Suprapubic skin (tissue), 4 donors: ENCODE measurements at regions not wholly inside any gene's neighbourhood (a gene's known extent, or its start where the extent isn't known, plus 50 kb on each side); places are given as distances from the start of the nearest gene placed in this dataset.

Experiments
- DNase-seq, 2 donors: peaks; one replicate each; pipeline ENCODE4 v3.0.0-alpha.2; 2019; ENCODE audit warnings: low spot score in 2 of 2
- H3K27ac ChIP-seq: fragments of 200-600 bp; sonication (generic); one replicate; pipeline ENCODE4 v1.5.1; 2019
- H3K27me3 ChIP-seq: fragments of 200-600 bp; sonication (generic); one replicate; pipeline ENCODE4 v1.5.1; 2019
- H3K36me3 ChIP-seq: fragments of 200-600 bp; sonication (generic); one replicate; pipeline ENCODE4 v1.5.1; 2019
- H3K4me1 ChIP-seq: fragments of 200-600 bp; sonication (generic); one replicate; pipeline ENCODE4 v1.5.1; 2019
- H3K4me3 ChIP-seq: fragments of 200-600 bp; sonication (generic); one replicate; pipeline ENCODE4 v1.5.1; 2019; ENCODE audit warnings: mild to moderate bottlenecking
- H3K9me3 ChIP-seq: fragments of 200-600 bp; sonication (generic); one replicate; pipeline ENCODE4 v1.5.1; 2019
- CTCF ChIP-seq, 2 donors: fragments of 200-600 bp in 1 of 2; fragments of 450-650 bp in 1 of 2; sonication (generic) in 1 of 2; IDR thresholded peaks; one replicate each; pipeline ENCODE4 v1.5.1; 2016 to 2019; ENCODE audit warnings: antibody characterized with exemption in 2 of 2, mild to moderate bottlenecking in 1 of 2, moderate library complexity in 1 of 2
- EP300 ChIP-seq: sonication (generic); formaldehyde crosslinking; IDR thresholded peaks from one replicate; pipeline ENCODE4 v1.6.1; 2017; ENCODE audit warnings: antibody characterized with exemption
- POLR2A ChIP-seq, 2 donors: fragments of 450-650 bp; IDR thresholded peaks; one replicate each; pipeline ENCODE4 v1.6.1; 2017; ENCODE audit warnings: antibody characterized with exemption in 2 of 2, mild to moderate bottlenecking in 2 of 2, moderate library complexity in 2 of 2
- POLR2AphosphoS5 ChIP-seq, 3 donors: sonication (generic); formaldehyde crosslinking; IDR thresholded peaks; one replicate each; pipeline ENCODE4 v1.6.1; 2017; ENCODE audit warnings: antibody characterized with exemption in 3 of 3
- WGBS: methylation state at CpG from one replicate; pipeline ENCODE4 v1.1.5; 2018; 5-methylcytosine and 5-hydroxymethylcytosine counted together

- WGBS: no CpG with 5 or more reads among the region's 18 CpGs
- H3K27ac ChIP-seq: no peak overlapping the region
- peaks cover 4% of the 10 kb centered on the region for H3K9me3 ChIP-seq
- DNase-seq: no peak
- no peaks in the 10 kb centered on the region for H3K4me1 ChIP-seq
- no peak overlapping the region for H3K4me3 ChIP-seq
- TF ChIP-seq POLR2A (IDR thresholded peaks at IDR 0.05) (no peak), EP300 (no peak), POLR2AphosphoS5 (IDR thresholded peaks at IDR 0.05) (no peak)
- no peaks in the 10 kb centered on the region for H3K36me3 ChIP-seq
- H3K27me3 ChIP-seq: no peaks in the 10 kb centered on the region
These were observed 917.5 kb downstream of the TAF11L14 start for GRCh38 chr5:18551716-18552115.

GRCh38 chr5:18553269-18553668 is 919.0 kb downstream of the TAF11L14 start:
- no peaks in the 10 kb centered on the region for H3K4me1 ChIP-seq
- WGBS: 47% methylated on average over 3 of the region's 3 CpGs
- H3K36me3 ChIP-seq: no peaks in the 10 kb centered on the region
- no peak for DNase-seq
- no peak overlapping the region for H3K27ac ChIP-seq
- no peak for TF ChIP-seq POLR2AphosphoS5 (IDR thresholded peaks at IDR 0.05)
- no peak for TF ChIP-seq EP300
- no peak for TF ChIP-seq POLR2A (IDR thresholded peaks at IDR 0.05)
- no peak for TF ChIP-seq CTCF (IDR thresholded peaks at IDR 0.05)
- no peaks in the 10 kb centered on the region for H3K27me3 ChIP-seq
- peaks cover 4% of the 10 kb centered on the region for H3K9me3 ChIP-seq
- no peak overlapping the region for H3K4me3 ChIP-seq

- Histone ChIP-seq H3K27ac (no peak overlapping the region), H3K9me3 (no peaks in the 10 kb centered on the region), H3K27me3 (no peaks in the 10 kb centered on the region), H3K4me1 (no peaks in the 10 kb centered on the region), H3K36me3 (no peaks in the 10 kb centered on the region), H3K4me3 (no peak overlapping the region)
- WGBS: 67% methylated on average over 1 of the region's 1 CpG
- TF ChIP-seq CTCF (IDR thresholded peaks at IDR 0.05) (no peak), EP300 (no peak), POLR2A (IDR thresholded peaks at IDR 0.05) (no peak), POLR2AphosphoS5 (IDR thresholded peaks at IDR 0.05) (no peak)
- DNase-seq: no peak
These were observed 926.3 kb downstream of the TAF11L14 start for GRCh38 chr5:18560602-18561001.

GRCh38 chr5:18563853-18564252 is 929.6 kb downstream of the TAF11L14 start:
- Histone ChIP-seq H3K27ac (no peak overlapping the region), H3K9me3 (no peaks in the 10 kb centered on the region), H3K4me3 (no peak overlapping the region), H3K27me3 (no peaks in the 10 kb centered on the region), H3K36me3 (no peaks in the 10 kb centered on the region), H3K4me1 (no peaks in the 10 kb centered on the region)
- 84% methylated on average over 2 of the region's 2 CpGs for WGBS
- TF ChIP-seq CTCF (IDR thresholded peaks at IDR 0.05) (no peak), EP300 (no peak), POLR2AphosphoS5 (IDR thresholded peaks at IDR 0.05) (no peak), POLR2A (IDR thresholded peaks at IDR 0.05) (no peak)
- no peak for DNase-seq

DNA sequence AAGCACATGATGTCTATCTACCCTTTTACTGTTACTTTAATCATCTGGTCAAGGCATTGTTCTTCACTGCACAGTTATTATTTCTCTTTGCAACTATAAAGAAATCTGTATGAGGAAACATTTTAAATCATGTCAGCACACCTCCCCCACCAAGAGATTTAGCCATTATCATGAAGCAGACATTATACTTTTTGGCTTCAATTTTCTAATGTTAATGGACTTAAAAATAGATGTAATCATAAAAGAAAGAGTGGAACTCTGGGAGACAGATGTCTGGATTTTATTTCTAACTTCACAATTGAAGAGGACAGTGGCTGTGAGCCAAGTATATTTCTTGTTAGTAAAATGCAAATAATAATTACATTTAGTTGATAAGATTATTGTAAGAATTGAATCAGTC is 932.4 kb downstream of the TAF11L14 start:
- Histone ChIP-seq H3K9me3 (no peaks in the 10 kb centered on the region), H3K4me3 (no peak overlapping the region), H3K27ac (no peak overlapping the region), H3K27me3 (no peaks in the 10 kb centered on the region), H3K36me3 (no peaks in the 10 kb centered on the region), H3K4me1 (no peaks in the 10 kb centered on the region)
- TF ChIP-seq EP300: no peak
- no peak for TF ChIP-seq POLR2AphosphoS5 (IDR thresholded peaks at IDR 0.05)
- TF ChIP-seq CTCF (IDR thresholded peaks at IDR 0.05): no peak
- TF ChIP-seq POLR2A (IDR thresholded peaks at IDR 0.05): no peak
- no peak for DNase-seq

DNA sequence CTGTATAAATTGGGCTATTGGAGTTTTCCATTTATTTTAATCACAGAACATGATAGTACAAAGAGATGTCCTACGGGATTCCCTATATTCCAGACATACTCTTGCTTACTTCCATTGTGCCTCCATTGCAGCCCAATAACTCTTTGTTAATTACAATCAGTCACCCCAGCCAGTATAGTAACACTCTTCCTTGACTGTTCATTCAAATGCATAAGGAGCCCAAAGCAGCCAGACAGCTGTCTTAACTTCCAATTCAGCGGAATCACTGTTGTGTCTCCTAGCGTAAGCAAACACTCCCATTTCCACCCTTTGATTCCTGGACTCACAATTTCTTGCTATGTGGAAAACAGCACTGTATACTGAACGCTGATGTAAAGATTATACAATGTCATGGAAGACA is 942.3 kb downstream of the TAF11L14 start:
- Histone ChIP-seq H3K36me3 (no peaks in the 10 kb centered on the region), H3K9me3 (no peaks in the 10 kb centered on the region), H3K4me3 (no peak overlapping the region), H3K27ac (no peak overlapping the region), H3K4me1 (no peaks in the 10 kb centered on the region), H3K27me3 (no peaks in the 10 kb centered on the region)
- TF ChIP-seq CTCF (IDR thresholded peaks at IDR 0.05): no peak
- TF ChIP-seq POLR2AphosphoS5 (IDR thresholded peaks at IDR 0.05): no peak
- TF ChIP-seq POLR2A (IDR thresholded peaks at IDR 0.05): no peak
- TF ChIP-seq EP300: no peak
- WGBS: 87% methylated on average over 4 of the region's 4 CpGs
- no peak for DNase-seq
